CD14-positive monocyte (primary cell): ENCODE measurements at regions not wholly inside any gene's neighbourhood (a gene's known extent, or its start where the extent isn't known, plus 50 kb on each side); places are given as distances from the start of the nearest gene placed in this dataset.

Experiments used
- DNase-seq, 3 donors: peaks; one replicate each; pipeline ENCODE4 v3.0.0-alpha.2; 2011 to 2022
- H2AFZ ChIP-seq: 2 replicates; pipeline ENCODE4 v1.6.0; 2012; ENCODE audit warnings: mild to moderate bottlenecking, low read depth, low read length, inconsistent platforms; ENCODE audit not compliant: insufficient read depth, poor library complexity, severe bottlenecking
- H3K27ac ChIP-seq, 2 donors: 1 replicate in 1 of 2; 2 replicates in 1 of 2; pipeline ENCODE4 v1.5.1; 2012 to 2013; ENCODE audit warnings: low read length in 2 of 2, control low read depth in 1 of 2, inconsistent platforms in 1 of 2, low read depth in 1 of 2, mild to moderate bottlenecking in 1 of 2
- H3K27me3 ChIP-seq, 2 donors: one replicate each; pipeline versions ENCODE4 v1.6.0 to v1.6.1; 2011 to 2013; ENCODE audit warnings: low read length in 2 of 2; ENCODE audit not compliant: control insufficient read depth in 2 of 2, insufficient read depth in 2 of 2
- H3K36me3 ChIP-seq, 2 donors: replicated peaks in 1 of 2; 1 replicate in 1 of 2; 2 replicates in 1 of 2; pipeline versions ENCODE4 v1.5.1 to v1.6.1; 2012 to 2013; ENCODE audit warnings: low read length in 2 of 2, control low read depth in 1 of 2, inconsistent platforms in 1 of 2, mild to moderate bottlenecking in 1 of 2; ENCODE audit not compliant: insufficient read depth in 2 of 2, control insufficient read depth in 1 of 2
- H3K4me1 ChIP-seq, 2 donors: 1 replicate in 1 of 2; 2 replicates in 1 of 2; pipeline versions ENCODE4 v1.5.1 to v1.6.1; 2012 to 2013; ENCODE audit warnings: low read length in 2 of 2, control low read depth in 1 of 2, inconsistent platforms in 1 of 2, mild to moderate bottlenecking in 1 of 2, moderate library complexity in 1 of 2; ENCODE audit not compliant: insufficient read depth in 2 of 2, control insufficient read depth in 1 of 2
- H3K4me2 ChIP-seq: replicated peaks from 2 replicates; pipeline ENCODE3; 2012; ENCODE audit warnings: low read length, moderate library complexity, mild to moderate bottlenecking; ENCODE audit not compliant: poor library complexity, severe bottlenecking; ENCODE audit errors: extremely low read depth
- H3K4me3 ChIP-seq, 3 experiments: fragments of 200-600 bp in 1 of 3; sonication (generic) in 1 of 3; replicated peaks in 1 of 3; 1 replicate in 2 of 3; 2 replicates in 1 of 3; pipeline ENCODE4 v1.5.1; 2011 to 2013; ENCODE audit warnings: low read length in 3 of 3, mild to moderate bottlenecking in 3 of 3, control low read depth in 2 of 3, low read depth in 2 of 3, inconsistent platforms in 1 of 3, moderate library complexity in 1 of 3
- H3K79me2 ChIP-seq: 2 replicates; pipeline ENCODE4 v1.6.0; 2012; ENCODE audit warnings: mild to moderate bottlenecking, control low read depth, inconsistent platforms, low read length, moderate library complexity; ENCODE audit not compliant: insufficient read depth
- H3K9ac ChIP-seq: 2 replicates; pipeline ENCODE4 v1.6.0; 2017; ENCODE audit warnings: low read length, mild to moderate bottlenecking; ENCODE audit not compliant: insufficient read depth, poor library complexity, severe bottlenecking
- H3K9me3 ChIP-seq, 2 donors: replicated peaks in 1 of 2; 1 replicate in 1 of 2; 2 replicates in 1 of 2; pipeline versions ENCODE4 v1.5.1 to v1.6.1; 2012 to 2013; ENCODE audit warnings: low read length in 2 of 2, control low read depth in 1 of 2; ENCODE audit not compliant: control insufficient read depth in 1 of 2, insufficient read depth in 1 of 2
- H4K20me1 ChIP-seq: 2 replicates; pipeline ENCODE4 v1.6.0; 2012; ENCODE audit warnings: mild to moderate bottlenecking, low read length, control low read depth, moderate library complexity; ENCODE audit not compliant: insufficient read depth
- H3K27ac Mint-ChIP-seq, 7 donors: one replicate each; pipeline ENCODE4 v1.8.0; 2020; ENCODE audit warnings: mild to moderate bottlenecking in 7 of 7, mixed read lengths in 7 of 7, moderate library complexity in 6 of 7, inconsistent platforms in 2 of 7
- H3K27me3 Mint-ChIP-seq, 3 donors: one replicate each; pipeline ENCODE4 v1.8.0; 2021 to 2022; ENCODE audit warnings: low read depth in 3 of 3, mild to moderate bottlenecking in 3 of 3, mixed read lengths in 3 of 3, moderate library complexity in 3 of 3, inconsistent platforms in 1 of 3
- H3K36me3 Mint-ChIP-seq, 2 donors: one replicate each; pipeline ENCODE4 v1.8.0; 2020; ENCODE audit warnings: mixed read lengths in 2 of 2, inconsistent platforms in 1 of 2, mild to moderate bottlenecking in 1 of 2
- H3K4me1 Mint-ChIP-seq: one replicate; pipeline ENCODE4 v1.8.0; 2020; ENCODE audit warnings: mild to moderate bottlenecking, mixed read lengths
- H3K4me3 Mint-ChIP-seq, 2 donors: one replicate each; pipeline ENCODE4 v1.8.0; 2020; ENCODE audit warnings: mild to moderate bottlenecking in 2 of 2, mixed read lengths in 2 of 2, moderate library complexity in 1 of 2
- H3K9me3 Mint-ChIP-seq, 7 donors: one replicate each; pipeline ENCODE4 v1.8.0; 2020 to 2022; ENCODE audit warnings: mixed read lengths in 7 of 7, mild to moderate bottlenecking in 6 of 7, moderate library complexity in 6 of 7, inconsistent platforms in 2 of 7
- WGBS: methylation state at CpG from one replicate; pipeline ENCODE4 v1.1.5; 2013; ENCODE audit warnings: missing lambda C conversion rate; ENCODE audit not compliant: insufficient coverage; 5-methylcytosine and 5-hydroxymethylcytosine counted together
- intact Hi-C, 2 donors: fragments of 100-400 bp; cut with micrococcal nuclease; formaldehyde crosslinking; loops; one replicate each; pipeline versions ENCODE4 v1.15.0 to v1.15.1; 2023
- TF ChIP-seq, protein P1 (sequence below): fragments of 200-600 bp; IDR thresholded peaks from one replicate; pipeline ENCODE4 v1.8.0; 2022; ENCODE audit warnings: antibody characterized with exemption, mild to moderate bottlenecking

- Histone ChIP-seq H3K4me3 (no peak overlapping the region), H3K79me2 (no peaks in the 10 kb centered on the region), H3K27me3 (no peaks in the 10 kb centered on the region), H2AFZ (no peak overlapping the region), H3K9ac (no peak overlapping the region), H3K4me1 (peaks cover 0 to 11% of the 10 kb centered on the region in 2 donors), H3K4me2 (no peak overlapping the region), H3K27ac (no peak overlapping the region), H3K9me3 (no peaks in the 10 kb centered on the region), H3K36me3 (no peaks in the 10 kb centered on the region), H4K20me1 (no peaks in the 10 kb centered on the region)
- H3K27me3 Mint-ChIP-seq, result peaks cover 0 to 3% (median 2%) of the 10 kb centered on the region in 3 donors
- peaks cover 0 to 1% (median 0%) of the 10 kb centered on the region in 7 donors for H3K9me3 Mint-ChIP-seq
- no CpG with 5 or more reads among the region's 4 CpGs for whole genome bisulfite sequencing
- no peak overlapping the region for H3K4me3 Mint-ChIP-seq
- peaks cover 17% of the 10 kb centered on the region for H3K4me1 Mint-ChIP-seq
- intact Hi-C loops, result no loop called here
- no peaks in the 10 kb centered on the region for H3K36me3 Mint-ChIP-seq
- no peak for DNase-seq
- TF ChIP-seq, protein P1, sequence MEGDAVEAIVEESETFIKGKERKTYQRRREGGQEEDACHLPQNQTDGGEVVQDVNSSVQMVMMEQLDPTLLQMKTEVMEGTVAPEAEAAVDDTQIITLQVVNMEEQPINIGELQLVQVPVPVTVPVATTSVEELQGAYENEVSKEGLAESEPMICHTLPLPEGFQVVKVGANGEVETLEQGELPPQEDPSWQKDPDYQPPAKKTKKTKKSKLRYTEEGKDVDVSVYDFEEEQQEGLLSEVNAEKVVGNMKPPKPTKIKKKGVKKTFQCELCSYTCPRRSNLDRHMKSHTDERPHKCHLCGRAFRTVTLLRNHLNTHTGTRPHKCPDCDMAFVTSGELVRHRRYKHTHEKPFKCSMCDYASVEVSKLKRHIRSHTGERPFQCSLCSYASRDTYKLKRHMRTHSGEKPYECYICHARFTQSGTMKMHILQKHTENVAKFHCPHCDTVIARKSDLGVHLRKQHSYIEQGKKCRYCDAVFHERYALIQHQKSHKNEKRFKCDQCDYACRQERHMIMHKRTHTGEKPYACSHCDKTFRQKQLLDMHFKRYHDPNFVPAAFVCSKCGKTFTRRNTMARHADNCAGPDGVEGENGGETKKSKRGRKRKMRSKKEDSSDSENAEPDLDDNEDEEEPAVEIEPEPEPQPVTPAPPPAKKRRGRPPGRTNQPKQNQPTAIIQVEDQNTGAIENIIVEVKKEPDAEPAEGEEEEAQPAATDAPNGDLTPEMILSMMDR, result no peak
- no peak overlapping the region for H3K27ac Mint-ChIP-seq
Measured at GRCh38 chr10:110404413-110404812, 93.3 kb upstream of the DUSP5 start.

DNA sequence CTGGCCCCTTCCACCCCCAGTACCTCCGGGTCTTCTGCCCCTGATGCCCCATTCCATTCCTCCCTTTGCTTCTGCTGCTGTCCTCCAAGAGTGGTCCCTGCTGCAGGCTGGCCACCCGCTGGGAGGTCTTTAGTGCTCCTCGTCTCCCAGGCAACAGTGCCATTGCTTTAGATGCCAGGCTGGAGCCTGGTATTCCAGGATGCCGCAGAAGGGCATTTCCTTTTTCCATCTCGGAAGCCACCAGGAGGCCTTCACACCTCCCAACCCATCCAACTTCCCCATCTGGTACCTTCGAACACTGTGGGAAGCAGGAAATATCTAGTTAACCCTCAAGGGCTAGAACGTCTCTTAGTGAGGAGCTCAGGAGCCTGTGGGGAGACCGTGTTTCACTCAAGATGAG, 92.9 kb upstream of the DUSP5 start:
- WGBS, result 65% methylated on average over 7 of the region's 8 CpGs
- no peak overlapping the region for H3K27ac Mint-ChIP-seq
- peaks cover 0 to 3% (median 2%) of the 10 kb centered on the region in 3 donors for H3K27me3 Mint-ChIP-seq

More for the DNA sequence above, 92.9 kb upstream of the DUSP5 start:
- Histone ChIP-seq H3K27me3 (no peaks in the 10 kb centered on the region), H4K20me1 (no peaks in the 10 kb centered on the region), H3K4me3 (no peak overlapping the region), H3K9ac (no peak overlapping the region), H3K79me2 (no peaks in the 10 kb centered on the region), H3K9me3 (no peaks in the 10 kb centered on the region), H3K4me1 (peaks cover under 1 to 15% of the 10 kb centered on the region in 2 donors), H3K36me3 (no peaks in the 10 kb centered on the region), H3K4me2 (no peak overlapping the region), H2AFZ (no peak overlapping the region), H3K27ac (no peak overlapping the region)
- H3K4me1 Mint-ChIP-seq, result peaks cover 21% of the 10 kb centered on the region
- intact Hi-C loops, result no loop called here
- TF ChIP-seq, protein P1, result no peak
- peaks cover 0 to 1% (median 0%) of the 10 kb centered on the region in 7 donors for H3K9me3 Mint-ChIP-seq
- H3K4me3 Mint-ChIP-seq, result no peak overlapping the region
- no peaks in the 10 kb centered on the region for H3K36me3 Mint-ChIP-seq
- no peak for DNase-seq
